22Rv1 (cell line): ENCODE measurements at regions not wholly inside any gene's neighbourhood (a gene's known extent, or its start where the extent isn't known, plus 50 kb on each side); places are given as distances from the start of the nearest gene placed in this dataset.

Source experiments
- ZFX ChIP-seq: fragments of 450-650 bp; IDR thresholded peaks from 2 replicates; pipeline ENCODE4 v1.6.1; 2017; ENCODE audit warnings: antibody characterized with exemption, borderline replicate concordance
- TF ChIP-seq, protein P1 (sequence below): fragments of 450-650 bp; IDR thresholded peaks from 2 replicates; pipeline ENCODE4 v1.5.1; 2017; ENCODE audit warnings: mild to moderate bottlenecking

- TF ChIP-seq, protein P1, sequence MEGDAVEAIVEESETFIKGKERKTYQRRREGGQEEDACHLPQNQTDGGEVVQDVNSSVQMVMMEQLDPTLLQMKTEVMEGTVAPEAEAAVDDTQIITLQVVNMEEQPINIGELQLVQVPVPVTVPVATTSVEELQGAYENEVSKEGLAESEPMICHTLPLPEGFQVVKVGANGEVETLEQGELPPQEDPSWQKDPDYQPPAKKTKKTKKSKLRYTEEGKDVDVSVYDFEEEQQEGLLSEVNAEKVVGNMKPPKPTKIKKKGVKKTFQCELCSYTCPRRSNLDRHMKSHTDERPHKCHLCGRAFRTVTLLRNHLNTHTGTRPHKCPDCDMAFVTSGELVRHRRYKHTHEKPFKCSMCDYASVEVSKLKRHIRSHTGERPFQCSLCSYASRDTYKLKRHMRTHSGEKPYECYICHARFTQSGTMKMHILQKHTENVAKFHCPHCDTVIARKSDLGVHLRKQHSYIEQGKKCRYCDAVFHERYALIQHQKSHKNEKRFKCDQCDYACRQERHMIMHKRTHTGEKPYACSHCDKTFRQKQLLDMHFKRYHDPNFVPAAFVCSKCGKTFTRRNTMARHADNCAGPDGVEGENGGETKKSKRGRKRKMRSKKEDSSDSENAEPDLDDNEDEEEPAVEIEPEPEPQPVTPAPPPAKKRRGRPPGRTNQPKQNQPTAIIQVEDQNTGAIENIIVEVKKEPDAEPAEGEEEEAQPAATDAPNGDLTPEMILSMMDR = no peak
- no peak for TF ChIP-seq ZFX
These were observed 88.5 kb upstream of the DHX15 start for GRCh38 chr4:24672880-24673279.
